ENCODE measurements at regions not wholly inside any gene's neighbourhood (a gene's known extent, or its start where the extent isn't known, plus 50 kb on each side); places are given as distances from the start of the nearest gene placed in this dataset.

- TF ChIP-seq FOXP2 (optimal IDR thresholded peaks at IDR 0.05; ENCODE audit: borderline replicate concordance, extremely low read depth, extremely low read length, insufficient read depth) (no peak), SIN3A (IDR thresholded peaks at IDR 0.05; ENCODE audit: borderline replicate concordance, insufficient read depth, low read length) (no peak), TAF1 (IDR thresholded peaks at IDR 0.05; ENCODE audit: borderline replicate concordance, insufficient read depth, low read length) (no peak), POLR2AphosphoS5 (IDR thresholded peaks at IDR 0.05; ENCODE audit: low read depth, low read length) (no peak)
- TF ChIP-seq, protein P1, sequence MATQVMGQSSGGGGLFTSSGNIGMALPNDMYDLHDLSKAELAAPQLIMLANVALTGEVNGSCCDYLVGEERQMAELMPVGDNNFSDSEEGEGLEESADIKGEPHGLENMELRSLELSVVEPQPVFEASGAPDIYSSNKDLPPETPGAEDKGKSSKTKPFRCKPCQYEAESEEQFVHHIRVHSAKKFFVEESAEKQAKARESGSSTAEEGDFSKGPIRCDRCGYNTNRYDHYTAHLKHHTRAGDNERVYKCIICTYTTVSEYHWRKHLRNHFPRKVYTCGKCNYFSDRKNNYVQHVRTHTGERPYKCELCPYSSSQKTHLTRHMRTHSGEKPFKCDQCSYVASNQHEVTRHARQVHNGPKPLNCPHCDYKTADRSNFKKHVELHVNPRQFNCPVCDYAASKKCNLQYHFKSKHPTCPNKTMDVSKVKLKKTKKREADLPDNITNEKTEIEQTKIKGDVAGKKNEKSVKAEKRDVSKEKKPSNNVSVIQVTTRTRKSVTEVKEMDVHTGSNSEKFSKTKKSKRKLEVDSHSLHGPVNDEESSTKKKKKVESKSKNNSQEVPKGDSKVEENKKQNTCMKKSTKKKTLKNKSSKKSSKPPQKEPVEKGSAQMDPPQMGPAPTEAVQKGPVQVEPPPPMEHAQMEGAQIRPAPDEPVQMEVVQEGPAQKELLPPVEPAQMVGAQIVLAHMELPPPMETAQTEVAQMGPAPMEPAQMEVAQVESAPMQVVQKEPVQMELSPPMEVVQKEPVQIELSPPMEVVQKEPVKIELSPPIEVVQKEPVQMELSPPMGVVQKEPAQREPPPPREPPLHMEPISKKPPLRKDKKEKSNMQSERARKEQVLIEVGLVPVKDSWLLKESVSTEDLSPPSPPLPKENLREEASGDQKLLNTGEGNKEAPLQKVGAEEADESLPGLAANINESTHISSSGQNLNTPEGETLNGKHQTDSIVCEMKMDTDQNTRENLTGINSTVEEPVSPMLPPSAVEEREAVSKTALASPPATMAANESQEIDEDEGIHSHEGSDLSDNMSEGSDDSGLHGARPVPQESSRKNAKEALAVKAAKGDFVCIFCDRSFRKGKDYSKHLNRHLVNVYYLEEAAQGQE (IDR thresholded peaks at IDR 0.05; ENCODE audit: insufficient read depth in 1 of 2, low read depth in 2 of 2, low read length in 2 of 2), result no peak
Observed at GRCh38 chr4:60134099-60134498, 1066.0 kb upstream of the ADGRL3 start.

DNA sequence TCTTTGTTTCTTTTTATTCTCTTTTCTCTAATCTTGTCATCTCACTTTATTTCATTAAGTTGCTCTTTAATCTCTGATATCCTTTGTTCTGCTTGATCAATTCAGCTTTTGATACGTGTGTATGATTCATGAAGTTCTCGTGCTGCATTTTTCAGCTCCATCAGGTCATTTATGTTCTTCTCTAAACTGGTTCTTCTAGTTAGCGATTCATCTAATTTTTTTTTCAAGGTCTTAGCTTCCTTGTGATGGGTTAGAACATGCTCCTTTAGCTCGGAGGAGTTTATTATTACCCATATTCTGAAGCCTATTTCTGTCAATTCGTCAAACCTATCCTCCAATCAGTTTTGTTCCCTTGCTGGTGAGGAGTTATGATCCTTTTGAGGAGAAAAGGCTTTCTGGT lies 1045.0 kb upstream of the ADGRL3 start:
- TF ChIP-seq FOXP2 (optimal IDR thresholded peaks at IDR 0.05; ENCODE audit: borderline replicate concordance, extremely low read depth, extremely low read length, insufficient read depth) (no peak), SIN3A (IDR thresholded peaks at IDR 0.05; ENCODE audit: borderline replicate concordance, insufficient read depth, low read length) (no peak), POLR2AphosphoS5 (IDR thresholded peaks at IDR 0.05; ENCODE audit: low read depth, low read length) (no peak), TAF1 (IDR thresholded peaks at IDR 0.05; ENCODE audit: borderline replicate concordance, insufficient read depth, low read length) (no peak)
- TF ChIP-seq, protein P1 (IDR thresholded peaks at IDR 0.05; ENCODE audit: insufficient read depth in 1 of 2, low read depth in 2 of 2, low read length in 2 of 2), result no peak

- no peak for TF ChIP-seq FOXP2 (optimal IDR thresholded peaks at IDR 0.05; ENCODE audit: borderline replicate concordance, extremely low read depth, extremely low read length, insufficient read depth)
Observed at GRCh38 chr4:60173103-60173502, 1027.0 kb upstream of the ADGRL3 start.

DNA sequence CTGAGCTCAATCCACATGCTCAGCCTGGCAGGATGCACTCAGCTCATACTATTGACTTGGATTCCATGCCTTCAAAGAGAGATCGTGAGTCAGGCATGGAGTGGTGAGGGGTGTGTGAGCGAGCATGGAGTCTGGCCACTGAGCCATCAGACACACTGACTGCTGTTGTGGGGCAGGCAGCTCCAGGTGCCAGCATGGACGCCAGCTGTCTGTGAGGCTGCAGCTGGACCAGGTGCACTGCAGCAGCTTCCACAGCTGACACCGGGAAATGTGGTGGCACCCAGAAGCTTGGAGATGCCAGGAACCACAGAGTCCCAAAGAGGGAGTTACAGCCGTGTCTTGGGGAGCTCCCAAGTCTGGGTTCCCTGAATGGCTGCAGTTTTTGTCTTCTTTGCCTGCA lies 1026.4 kb upstream of the ADGRL3 start:
- no peak for TF ChIP-seq FOXP2 (optimal IDR thresholded peaks at IDR 0.05; ENCODE audit: borderline replicate concordance, extremely low read depth, extremely low read length, insufficient read depth)
- TF ChIP-seq SIN3A (IDR thresholded peaks at IDR 0.05; ENCODE audit: borderline replicate concordance, insufficient read depth, low read length), result no peak
- TF ChIP-seq POLR2AphosphoS5 (IDR thresholded peaks at IDR 0.05; ENCODE audit: low read depth, low read length), result no peak
- TF ChIP-seq, protein P1 (IDR thresholded peaks at IDR 0.05; ENCODE audit: insufficient read depth in 1 of 2, low read depth in 2 of 2, low read length in 2 of 2), result no peak
- no peak for TF ChIP-seq TAF1 (IDR thresholded peaks at IDR 0.05; ENCODE audit: borderline replicate concordance, insufficient read depth, low read length)

DNA sequence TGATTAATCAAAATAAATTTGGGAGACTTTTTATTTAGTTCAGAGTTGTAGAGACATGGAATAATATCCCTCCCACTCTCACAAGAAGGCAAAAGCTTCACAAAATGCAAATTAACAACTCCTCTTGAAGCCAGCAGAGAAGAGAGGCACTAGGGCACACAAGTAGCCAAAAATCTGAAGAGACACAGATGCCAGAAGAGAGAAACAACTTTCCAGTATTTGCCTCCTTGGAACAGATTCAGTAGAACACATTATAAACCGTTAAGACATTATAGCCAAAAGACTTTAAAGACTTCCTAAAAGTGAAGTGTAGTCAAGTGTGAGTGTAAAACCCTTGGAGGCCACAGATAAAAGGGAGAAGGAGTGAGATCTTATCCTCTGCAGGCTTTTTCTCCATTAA lies 1024.9 kb upstream of the ADGRL3 start:
- TF ChIP-seq TAF1 (IDR thresholded peaks at IDR 0.05; ENCODE audit: borderline replicate concordance, insufficient read depth, low read length) (no peak), FOXP2 (optimal IDR thresholded peaks at IDR 0.05; ENCODE audit: borderline replicate concordance, extremely low read depth, extremely low read length, insufficient read depth) (no peak), POLR2AphosphoS5 (IDR thresholded peaks at IDR 0.05; ENCODE audit: low read depth, low read length) (no peak), SIN3A (IDR thresholded peaks at IDR 0.05; ENCODE audit: borderline replicate concordance, insufficient read depth, low read length) (no peak)
- TF ChIP-seq, protein P1 (IDR thresholded peaks at IDR 0.05; ENCODE audit: insufficient read depth in 1 of 2, low read depth in 2 of 2, low read length in 2 of 2), result no peak

Measured in PFSK-1 (cell line).